ENCODE measurements at regions not wholly inside any gene's neighbourhood (a gene's known extent, or its start where the extent isn't known, plus 50 kb on each side); places are given as distances from the start of the nearest gene placed in this dataset.

DNA sequence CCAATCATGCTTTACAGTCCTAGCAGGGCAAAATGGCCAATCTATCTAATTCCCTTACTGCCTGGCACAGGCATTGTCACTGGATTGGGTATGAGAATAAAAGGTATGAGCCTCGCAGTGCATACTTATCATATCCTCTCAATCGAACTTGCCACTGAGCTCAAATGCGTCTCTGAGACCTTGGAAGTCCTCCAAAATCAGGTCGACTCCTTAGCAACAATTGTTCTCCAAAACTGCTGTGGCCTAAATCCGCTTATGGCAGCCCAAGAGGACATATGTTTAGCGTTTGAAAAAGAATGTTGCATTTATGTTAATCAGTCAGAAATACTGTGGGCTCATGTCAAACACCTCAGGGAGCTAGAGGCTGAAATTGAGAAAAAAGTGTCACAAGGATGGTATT lies 69.7 kb downstream of the SPIN4 start:
- Histone ChIP-seq H2BK12ac (ENCODE audit: low read depth, low read length) (no peak overlapping the region), H3K27me3 (replicated peaks in 1 of 4; ENCODE audit: control insufficient read depth in 3 of 4, extremely low read depth in 1 of 4, insufficient read depth in 3 of 4, low read length in 3 of 4) (no peaks in the 10 kb centered on the region), H2BK120ac (replicated peaks; ENCODE audit: low read depth, low read length) (no peak overlapping the region), H4K20me1 (replicated peaks in 1 of 2; ENCODE audit: control insufficient read depth in 1 of 2, insufficient read depth in 2 of 2, low read length in 2 of 2) (no peaks in the 10 kb centered on the region), H2AFZ (ENCODE audit: low read length) (no peak overlapping the region), H2BK15ac (ENCODE audit: low read length) (no peak overlapping the region), H3K79me2 (ENCODE audit: control insufficient read depth in 1 of 2, insufficient read depth in 2 of 2, low read length in 2 of 2) (no peaks in the 10 kb centered on the region), H3K27ac (ENCODE audit: low read depth, low read length) (no peak overlapping the region), H2AK5ac (ENCODE audit: low read depth, low read length) (no peak overlapping the region), H3K4me3 (ENCODE audit: extremely low read depth in 1 of 4, insufficient read depth in 2 of 4, low read depth in 3 of 4, low read length in 4 of 4) (no peak overlapping the region), H3K36me3 (ENCODE audit: control insufficient read depth in 2 of 4, insufficient read depth in 4 of 4, low read length in 3 of 4) (no peaks in the 10 kb centered on the region), H3K9ac (replicated peaks in 1 of 4; ENCODE audit: extremely low read depth in 1 of 4, low read depth in 3 of 4, low read length in 3 of 4) (no peak overlapping the region), H3K14ac (ENCODE audit: insufficient read length) (no peak overlapping the region), H3K79me1 (ENCODE audit: low read depth, low read length) (no peaks in the 10 kb centered on the region), H2BK20ac (ENCODE audit: low read length) (no peak overlapping the region), H3K4me2 (ENCODE audit: insufficient read depth in 1 of 2, low read depth in 2 of 2, low read length in 2 of 2) (no peak overlapping the region), H3K4me1 (replicated peaks in 1 of 4; ENCODE audit: control insufficient read depth in 3 of 4, insufficient read depth in 4 of 4, low read length in 3 of 4) (no peaks in the 10 kb centered on the region), H4K5ac (ENCODE audit: insufficient read length, low read depth, low read length) (no peak overlapping the region), H3K9me3 (ENCODE audit: insufficient read depth in 2 of 2, low read depth in 1 of 2, low read length in 1 of 2) (no peaks in the 10 kb centered on the region), H3K4ac (replicated peaks; ENCODE audit: insufficient read length, low read depth, low read length) (no peak overlapping the region), H2BK5ac (ENCODE audit: low read depth, low read length) (no peak overlapping the region), H4K8ac (ENCODE audit: extremely low read depth, insufficient read depth, low read length) (no peak overlapping the region), H4K91ac (replicated peaks; ENCODE audit: insufficient read length, low read length) (no peak overlapping the region), H3K56ac (replicated peaks; ENCODE audit: insufficient read length, low read depth, low read length) (no peak overlapping the region), H3K23me2 (ENCODE audit: low read depth, low read length) (no peaks in the 10 kb centered on the region), H3K18ac (ENCODE audit: extremely low read depth, low read length) (no peak overlapping the region), H3K23ac (ENCODE audit: insufficient read length) (no peak overlapping the region)
- CTCF ChIA-PET (ENCODE audit: partially characterized antibody): interaction anchor here (1.3 kb wide), 1 partner anchor 9 kb away, joined by 4 read pairs; no protein-coding TSS in a partner anchor
- FAIRE-seq (peak; percentile 57), DNase-seq (ENCODE audit: low read depth in 1 of 2, low spot score in 2 of 2) (no peak)
- TF ChIP-seq TCF12 (IDR thresholded peaks at IDR 0.05; ENCODE audit: low read depth, low read length) (no peak), FOSL1 (IDR thresholded peaks at IDR 0.05; ENCODE audit: insufficient read depth, low read depth, low read length) (no peak), CHD2 (IDR thresholded peaks at IDR 0.05; ENCODE audit: low read length) (no peak), SP4 (IDR thresholded peaks at IDR 0.05; ENCODE audit: low read length) (no peak), GTF2F1 (IDR thresholded peaks at IDR 0.05; ENCODE audit: borderline replicate concordance, low read depth, low read length) (no peak), TEAD4 (IDR thresholded peaks at IDR 0.05; ENCODE audit: low read depth, low read length) (no peak), SRF (IDR thresholded peaks at IDR 0.05; ENCODE audit: low read depth, low read length) (no peak), SUZ12 (IDR thresholded peaks at IDR 0.05; ENCODE audit: low read length) (no peak)
- 77% methylated on average over 6 of the region's 6 CpGs; no CpG with 5 or more reads in 1 of the 2 experiments for WGBS, 2 experiments (ENCODE audit: extremely low coverage in 1 of 2, insufficient coverage in 1 of 2, insufficient read length in 1 of 2, insufficient replicate concordance in 2 of 2, low coverage in 1 of 2, low lambda C conversion rate in 2 of 2, missing lambda C conversion rate in 1 of 2)
- POLR2A ChIA-PET (ENCODE audit: partially characterized antibody): no interaction called here

Measured in H1 (cell line).